Mesenchymal stem cell (in vitro differentiated cells and primary cell): ENCODE measurements at regions not wholly inside any gene's neighbourhood (a gene's known extent, or its start where the extent isn't known, plus 50 kb on each side); places are given as distances from the start of the nearest gene placed in this dataset.
"Not testable (repeated sequence)": the region's sequence is repeated elsewhere in the genome, so short reads cannot be mapped to it uniquely, and the experiment has no call there.

Experiments
- DNase-seq: peaks from one replicate; pipeline ENCODE4 v3.0.0-alpha.2; 2013
- H2AFZ ChIP-seq: one replicate; pipeline ENCODE4 v1.6.1; 2013; ENCODE audit warnings: low read depth, mild to moderate bottlenecking, control low read depth, inconsistent platforms, low read length, moderate library complexity
- H2AK5ac ChIP-seq: 2 replicates; pipeline ENCODE4 v1.6.1; 2013; ENCODE audit warnings: low read length, moderate library complexity, mild to moderate bottlenecking, inconsistent platforms; ENCODE audit not compliant: severe bottlenecking
- H2BK120ac ChIP-seq: one replicate; pipeline ENCODE4 v1.6.1; 2013; ENCODE audit warnings: low read depth, mild to moderate bottlenecking, inconsistent platforms, low read length, moderate library complexity
- H2BK12ac ChIP-seq, 2 experiments: one replicate each; pipeline ENCODE4 v1.6.1; 2013; ENCODE audit warnings: inconsistent platforms in 2 of 2, low read length in 2 of 2, mild to moderate bottlenecking in 2 of 2, moderate library complexity in 2 of 2, control low read depth in 1 of 2
- H2BK15ac ChIP-seq: one replicate; pipeline ENCODE4 v1.6.1; 2013; ENCODE audit warnings: mild to moderate bottlenecking, low read depth, inconsistent platforms; ENCODE audit not compliant: poor library complexity, severe bottlenecking
- H2BK5ac ChIP-seq: 2 replicates; pipeline ENCODE4 v1.6.1; 2013; ENCODE audit warnings: low read depth, mild to moderate bottlenecking, low read length, control low read depth, inconsistent platforms; ENCODE audit not compliant: poor library complexity, severe bottlenecking
- H3K14ac ChIP-seq, 2 experiments: one replicate each; pipeline ENCODE4 v1.6.1; 2013; ENCODE audit warnings: inconsistent platforms in 2 of 2, low read length in 2 of 2, control low read depth in 1 of 2, mild to moderate bottlenecking in 1 of 2, moderate library complexity in 1 of 2
- H3K18ac ChIP-seq, 2 experiments: one replicate each; pipeline ENCODE4 v1.6.1; 2013; ENCODE audit warnings: inconsistent platforms in 2 of 2, low read length in 2 of 2, control low read depth in 1 of 2, low read depth in 1 of 2, mild to moderate bottlenecking in 1 of 2
- H3K23ac ChIP-seq, 2 experiments: one replicate each; pipeline ENCODE4 v1.6.1; 2013; ENCODE audit warnings: inconsistent platforms in 2 of 2, low read length in 2 of 2, mild to moderate bottlenecking in 2 of 2, moderate library complexity in 2 of 2, control low read depth in 1 of 2
- H3K27ac ChIP-seq: 2 replicates; pipeline ENCODE4 v1.5.1; 2013; ENCODE audit warnings: mild to moderate bottlenecking, moderate library complexity, low read length, control low read depth, inconsistent platforms; ENCODE audit not compliant: poor library complexity, severe bottlenecking
- H3K27me3 ChIP-seq, 2 experiments: 2 replicates each; pipeline versions ENCODE4 v1.6.1 to v1.7.0; 2013; ENCODE audit warnings: low read length in 2 of 2, mild to moderate bottlenecking in 2 of 2, moderate library complexity in 2 of 2, control low read depth in 1 of 2, inconsistent platforms in 1 of 2; ENCODE audit not compliant: control insufficient read depth in 1 of 2, insufficient read depth in 1 of 2
- H3K36me3 ChIP-seq, 2 experiments: 2 replicates each; pipeline versions ENCODE4 v1.6.1 to v1.7.0; 2013; ENCODE audit warnings: low read length in 2 of 2, control low read depth in 1 of 2, inconsistent platforms in 1 of 2, low read depth in 1 of 2, mild to moderate bottlenecking in 1 of 2; ENCODE audit not compliant: insufficient read depth in 2 of 2, control insufficient read depth in 1 of 2
- H3K4ac ChIP-seq, 2 experiments: one replicate each; pipeline ENCODE4 v1.6.1; 2013; ENCODE audit warnings: inconsistent platforms in 2 of 2, low read length in 2 of 2, mild to moderate bottlenecking in 2 of 2, moderate library complexity in 2 of 2, control low read depth in 1 of 2, low read depth in 1 of 2
- H3K4me1 ChIP-seq: 2 replicates; pipeline ENCODE4 v1.6.1; 2013; ENCODE audit warnings: low read depth, low read length, control low read depth; ENCODE audit not compliant: control insufficient read depth, insufficient read depth
- H3K4me2 ChIP-seq: 2 replicates; pipeline ENCODE4 v1.6.1; 2013; ENCODE audit warnings: low read length, mild to moderate bottlenecking, inconsistent platforms; ENCODE audit not compliant: poor library complexity, severe bottlenecking
- H3K4me3 ChIP-seq, 2 experiments: 2 replicates each; pipeline versions ENCODE4 v1.5.1 to v1.7.0; 2013; ENCODE audit warnings: low read length in 2 of 2, mild to moderate bottlenecking in 2 of 2, control low read depth in 1 of 2, low read depth in 1 of 2; ENCODE audit not compliant: insufficient read depth in 1 of 2
- H3K79me1 ChIP-seq: replicated peaks from 2 replicates; pipeline ENCODE4 v1.6.1; 2013; ENCODE audit warnings: mild to moderate bottlenecking, control low read depth, low read length, inconsistent platforms; ENCODE audit not compliant: poor library complexity, severe bottlenecking
- H3K9ac ChIP-seq: 2 replicates; pipeline ENCODE4 v1.7.0; 2013; ENCODE audit warnings: mild to moderate bottlenecking, low read length, moderate library complexity
- H3K9me3 ChIP-seq: 2 replicates; pipeline ENCODE4 v1.7.0; 2013; ENCODE audit warnings: mild to moderate bottlenecking, low read length; ENCODE audit not compliant: control insufficient read depth
- H4K8ac ChIP-seq: one replicate; pipeline ENCODE4 v1.6.1; 2013; ENCODE audit warnings: inconsistent platforms, mild to moderate bottlenecking, low read length, moderate library complexity
- H4K91ac ChIP-seq: one replicate; pipeline ENCODE4 v1.6.1; 2013; ENCODE audit warnings: mild to moderate bottlenecking, low read length, inconsistent platforms
- WGBS: methylation state at CpG from one replicate; pipeline ENCODE4 v1.1.7; 2013; ENCODE audit warnings: mixed read lengths; 5-methylcytosine and 5-hydroxymethylcytosine counted together

GRCh38 chr15:84388638-84389037 is 153.1 kb downstream of the GOLGA6L4 start:
- not testable (repeated sequence) for H3K4me2 ChIP-seq, H2AFZ ChIP-seq, H4K8ac ChIP-seq, H3K27ac ChIP-seq, H3K14ac ChIP-seq, H3K18ac ChIP-seq, H3K4ac ChIP-seq, H3K23ac ChIP-seq, H2BK12ac ChIP-seq, H3K4me1 ChIP-seq, H3K4me3 ChIP-seq, H2BK5ac ChIP-seq, H2BK15ac ChIP-seq, DNase-seq, H3K36me3 ChIP-seq, H3K9me3 ChIP-seq, H3K9ac ChIP-seq, H3K79me1 ChIP-seq, H2AK5ac ChIP-seq, H4K91ac ChIP-seq, H2BK120ac ChIP-seq
- peaks cover 10 to 32% of the 10 kb centered on the region in 2 experiments for H3K27me3 ChIP-seq
- 95% methylated on average over 2 of the region's 2 CpGs for WGBS

- not testable (repeated sequence) for H3K9ac ChIP-seq, H3K4me1 ChIP-seq, H3K23ac ChIP-seq, H2BK120ac ChIP-seq, H4K8ac ChIP-seq, H3K4me3 ChIP-seq, H2AK5ac ChIP-seq, H4K91ac ChIP-seq, DNase-seq, H2AFZ ChIP-seq, H2BK12ac ChIP-seq, H2BK5ac ChIP-seq, H3K4me2 ChIP-seq, H3K27ac ChIP-seq, H3K14ac ChIP-seq, H2BK15ac ChIP-seq, H3K18ac ChIP-seq, H3K4ac ChIP-seq, H3K36me3 ChIP-seq, H3K79me1 ChIP-seq, H3K9me3 ChIP-seq
- 68% methylated on average over 4 of the region's 4 CpGs for WGBS
- H3K27me3 ChIP-seq: peaks cover 10 to 27% of the 10 kb centered on the region in 2 experiments
Measured at GRCh38 chr15:84390324-84390723, 154.8 kb downstream of the GOLGA6L4 start.

- no peak overlapping the region for H3K14ac ChIP-seq
- no peak overlapping the region for H2BK12ac ChIP-seq
- no peak overlapping the region for H2BK5ac ChIP-seq
- H3K4me3 ChIP-seq: no peak overlapping the region
- no peak overlapping the region for H2BK120ac ChIP-seq
- H3K4me2 ChIP-seq: no peak overlapping the region
- H2AFZ ChIP-seq: no peak overlapping the region
- no peak overlapping the region for H3K9ac ChIP-seq
- no peak overlapping the region for H2BK15ac ChIP-seq
- no peaks in the 10 kb centered on the region for H3K79me1 ChIP-seq
- H4K8ac ChIP-seq: no peak overlapping the region
- no peaks in the 10 kb centered on the region for H3K9me3 ChIP-seq
- H4K91ac ChIP-seq: no peak overlapping the region
- 67% methylated on average over 3 of the region's 3 CpGs for WGBS
- no peak overlapping the region for H2AK5ac ChIP-seq
- peaks cover 10 to 25% of the 10 kb centered on the region in 2 experiments for H3K27me3 ChIP-seq
- H3K4me1 ChIP-seq: no peaks in the 10 kb centered on the region
- no peak overlapping the region for H3K27ac ChIP-seq
- H3K18ac ChIP-seq: no peak overlapping the region
- no peaks in the 10 kb centered on the region for H3K36me3 ChIP-seq
- H3K23ac ChIP-seq: no peak overlapping the region
- no peak overlapping the region for H3K4ac ChIP-seq
- no peak for DNase-seq
Measured at GRCh38 chr15:84391191-84391590, 155.6 kb downstream of the GOLGA6L4 start.

GRCh38 chr15:84392020-84392419 is 156.4 kb downstream of the GOLGA6L4 start:
- H2BK5ac ChIP-seq, H3K4me2 ChIP-seq, H3K4me1 ChIP-seq, H3K4me3 ChIP-seq, H3K23ac ChIP-seq, DNase-seq, H3K14ac ChIP-seq, H2AFZ ChIP-seq, H3K9ac ChIP-seq, H2BK120ac ChIP-seq, H4K8ac ChIP-seq, H2BK15ac ChIP-seq, H3K9me3 ChIP-seq, H3K36me3 ChIP-seq, H3K4ac ChIP-seq, H2BK12ac ChIP-seq, H2AK5ac ChIP-seq, H3K27ac ChIP-seq, H4K91ac ChIP-seq, H3K79me1 ChIP-seq, H3K18ac ChIP-seq: not testable (repeated sequence)
- H3K27me3 ChIP-seq: peaks cover 10 to 25% of the 10 kb centered on the region in 2 experiments
- WGBS: no CpG with 5 or more reads among the region's 7 CpGs
